Peyer's patch (tissue), 4 donors: ENCODE measurements at regions not wholly inside any gene's neighbourhood (a gene's known extent, or its start where the extent isn't known, plus 50 kb on each side); places are given as distances from the start of the nearest gene placed in this dataset.

Experiments
- DNase-seq, 3 donors: peaks; one replicate each; pipeline ENCODE4 v3.0.0-alpha.2; 2017 to 2019
- H3K27ac ChIP-seq, 4 donors: fragments of 200-600 bp; sonication (generic); one replicate each; pipeline ENCODE4 v1.5.1; 2016 to 2019
- H3K27me3 ChIP-seq, 2 donors: fragments of 200-600 bp; sonication (generic); one replicate each; pipeline ENCODE4 v1.5.1; 2019
- H3K36me3 ChIP-seq, 3 donors: fragments of 200-600 bp; sonication (generic); one replicate each; pipeline ENCODE4 v1.5.1; 2016 to 2019
- H3K4me1 ChIP-seq, 4 donors: fragments of 200-600 bp; sonication (generic); one replicate each; pipeline ENCODE4 v1.5.1; 2016 to 2019
- H3K4me3 ChIP-seq, 4 donors: fragments of 200-600 bp; sonication (generic); 1 replicate in 3 of 4; 2 replicates in 1 of 4; pipeline ENCODE4 v1.5.1; 2016 to 2019; ENCODE audit warnings: mild to moderate bottlenecking in 1 of 4
- H3K9me3 ChIP-seq, 4 donors: fragments of 200-600 bp; sonication (generic); one replicate each; pipeline ENCODE4 v1.5.1; 2016 to 2019; ENCODE audit warnings: mild to moderate bottlenecking in 1 of 4
- POLR2A ChIP-seq, 2 donors: fragments of 450-650 bp; IDR thresholded peaks; one replicate each; pipeline ENCODE4 v1.5.1; 2017; ENCODE audit warnings: antibody characterized with exemption in 2 of 2, mild to moderate bottlenecking in 2 of 2, moderate library complexity in 2 of 2
- TF ChIP-seq, protein P1 (sequence below), 6 experiments: fragments of 450-650 bp in 4 of 6; fragments of 200-600 bp in 2 of 6; sonication (generic) in 1 of 6; IDR thresholded peaks; one replicate each; pipeline ENCODE4 v1.5.1; 2017 to 2019; ENCODE audit warnings: antibody characterized with exemption in 6 of 6, mild to moderate bottlenecking in 3 of 6, moderate library complexity in 1 of 6

DNA sequence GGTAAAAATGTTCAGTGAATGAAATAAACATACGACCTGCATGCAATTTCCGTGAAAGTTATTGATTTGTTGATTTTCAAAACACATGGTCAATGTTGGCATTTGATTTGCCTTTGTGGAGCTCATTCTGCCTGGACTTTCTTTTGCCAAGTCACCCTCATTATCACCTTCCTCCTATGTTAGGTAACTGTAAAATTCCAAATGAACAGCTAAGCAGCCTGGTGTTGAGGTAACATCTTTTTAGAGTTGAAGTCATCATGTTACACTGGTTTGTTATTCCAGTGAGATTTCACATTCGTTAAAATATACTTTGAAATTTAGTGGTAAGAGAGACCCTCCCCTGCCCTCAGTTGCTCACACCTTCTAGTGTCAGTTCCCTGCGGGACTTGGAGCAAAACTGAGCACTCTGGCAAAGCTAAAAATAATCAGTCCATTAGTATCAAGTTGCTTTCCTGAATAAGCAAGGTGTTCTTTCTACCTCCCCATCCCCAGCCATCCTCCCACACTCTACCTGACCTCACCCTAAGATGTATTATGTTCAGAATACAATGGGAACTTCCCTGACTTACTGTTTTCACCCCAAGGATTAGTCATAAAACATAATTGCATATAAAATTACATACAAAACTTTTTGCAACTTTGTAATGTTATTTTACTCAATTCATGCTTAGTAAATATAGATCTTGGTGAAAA is 283.3 kb upstream of the SEMA3A start:
- H3K36me3 ChIP-seq: no peaks in the 10 kb centered on the region

GRCh38 chr7:84474436-84474835 is 279.8 kb upstream of the SEMA3A start:
- Histone ChIP-seq H3K36me3 (no peaks in the 10 kb centered on the region), H3K4me3 (no peak overlapping the region), H3K4me1 (no peaks in the 10 kb centered on the region), H3K27ac (no peak overlapping the region), H3K27me3 (no peaks in the 10 kb centered on the region), H3K9me3 (no peaks in the 10 kb centered on the region)
- TF ChIP-seq, protein P1, sequence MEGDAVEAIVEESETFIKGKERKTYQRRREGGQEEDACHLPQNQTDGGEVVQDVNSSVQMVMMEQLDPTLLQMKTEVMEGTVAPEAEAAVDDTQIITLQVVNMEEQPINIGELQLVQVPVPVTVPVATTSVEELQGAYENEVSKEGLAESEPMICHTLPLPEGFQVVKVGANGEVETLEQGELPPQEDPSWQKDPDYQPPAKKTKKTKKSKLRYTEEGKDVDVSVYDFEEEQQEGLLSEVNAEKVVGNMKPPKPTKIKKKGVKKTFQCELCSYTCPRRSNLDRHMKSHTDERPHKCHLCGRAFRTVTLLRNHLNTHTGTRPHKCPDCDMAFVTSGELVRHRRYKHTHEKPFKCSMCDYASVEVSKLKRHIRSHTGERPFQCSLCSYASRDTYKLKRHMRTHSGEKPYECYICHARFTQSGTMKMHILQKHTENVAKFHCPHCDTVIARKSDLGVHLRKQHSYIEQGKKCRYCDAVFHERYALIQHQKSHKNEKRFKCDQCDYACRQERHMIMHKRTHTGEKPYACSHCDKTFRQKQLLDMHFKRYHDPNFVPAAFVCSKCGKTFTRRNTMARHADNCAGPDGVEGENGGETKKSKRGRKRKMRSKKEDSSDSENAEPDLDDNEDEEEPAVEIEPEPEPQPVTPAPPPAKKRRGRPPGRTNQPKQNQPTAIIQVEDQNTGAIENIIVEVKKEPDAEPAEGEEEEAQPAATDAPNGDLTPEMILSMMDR (IDR thresholded peaks at IDR 0.05): no peak
- no peak for TF ChIP-seq POLR2A (IDR thresholded peaks at IDR 0.05)
- no peak for DNase-seq

More for the DNA sequence above, 283.3 kb upstream of the SEMA3A start:
- Histone ChIP-seq H3K9me3 (no peaks in the 10 kb centered on the region), H3K27ac (no peak overlapping the region), H3K27me3 (no peaks in the 10 kb centered on the region), H3K4me1 (no peaks in the 10 kb centered on the region), H3K4me3 (no peak overlapping the region)
- TF ChIP-seq POLR2A (IDR thresholded peaks at IDR 0.05): no peak
- TF ChIP-seq, protein P1 (IDR thresholded peaks at IDR 0.05): no peak
- DNase-seq: no peak

DNA sequence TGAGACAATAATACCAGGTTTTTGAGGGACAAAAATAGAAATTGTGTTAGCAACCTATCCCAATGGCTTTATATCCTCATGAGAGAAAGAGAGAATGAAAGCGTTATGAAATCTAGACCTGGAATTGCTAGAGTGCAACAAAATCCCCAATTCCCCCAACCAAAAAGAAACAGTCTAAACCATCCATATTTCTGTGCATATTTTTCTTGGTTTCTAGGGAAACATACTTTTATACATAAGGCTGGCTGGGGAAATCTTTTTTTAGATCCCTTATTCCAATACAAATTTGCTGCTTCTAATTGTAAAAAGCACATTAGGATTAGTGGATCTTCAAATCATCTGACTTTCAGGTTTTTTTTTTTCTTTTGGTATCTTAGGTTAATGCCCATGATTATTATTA is 277.0 kb upstream of the SEMA3A start:
- H3K27me3 ChIP-seq: no peaks in the 10 kb centered on the region
- DNase-seq: no peak
- H3K4me1 ChIP-seq: no peaks in the 10 kb centered on the region
- H3K36me3 ChIP-seq: no peaks in the 10 kb centered on the region
- no peaks in the 10 kb centered on the region for H3K9me3 ChIP-seq
- no peak overlapping the region for H3K4me3 ChIP-seq
- H3K27ac ChIP-seq: no peak overlapping the region
- TF ChIP-seq, protein P1 (IDR thresholded peaks at IDR 0.05): no peak
- TF ChIP-seq POLR2A (IDR thresholded peaks at IDR 0.05): no peak

- H3K27ac ChIP-seq: no peak overlapping the region
- TF ChIP-seq POLR2A (IDR thresholded peaks at IDR 0.05): no peak
- TF ChIP-seq, protein P1 (IDR thresholded peaks at IDR 0.05): no peak
Observed at GRCh38 chr7:84469034-84469433, 274.4 kb upstream of the SEMA3A start.

DNA sequence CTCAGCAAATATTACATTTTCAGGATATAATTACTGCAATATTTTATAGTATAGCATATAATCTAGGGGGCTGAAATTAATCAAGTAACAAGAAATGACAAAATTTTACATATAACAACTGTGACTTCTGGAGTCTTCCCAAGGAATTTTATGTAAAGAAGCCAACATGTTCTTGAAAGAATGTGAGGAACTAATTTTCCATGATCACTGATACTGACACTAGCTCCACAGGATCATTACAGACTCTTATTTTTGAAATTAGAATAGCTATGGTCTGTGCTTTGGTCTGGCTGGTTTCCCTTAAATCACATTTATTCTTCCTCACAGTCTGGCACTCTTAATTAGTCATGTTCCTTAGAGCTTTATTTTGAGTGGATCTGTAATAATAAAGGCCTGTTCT is 267.7 kb upstream of the SEMA3A start:
- no peak overlapping the region for H3K27ac ChIP-seq
- TF ChIP-seq, protein P1 (IDR thresholded peaks at IDR 0.05): no peak
- no peak for TF ChIP-seq POLR2A (IDR thresholded peaks at IDR 0.05)
- H3K4me3 ChIP-seq: no peak overlapping the region
- H3K4me1 ChIP-seq: no peaks in the 10 kb centered on the region
- DNase-seq: no peak
- H3K27me3 ChIP-seq: no peaks in the 10 kb centered on the region
- no peaks in the 10 kb centered on the region for H3K9me3 ChIP-seq
- no peaks in the 10 kb centered on the region for H3K36me3 ChIP-seq

More at GRCh38 chr7:84469034-84469433, 274.4 kb upstream of the SEMA3A start:
- Histone ChIP-seq H3K4me3 (no peak overlapping the region), H3K4me1 (no peaks in the 10 kb centered on the region), H3K27me3 (no peaks in the 10 kb centered on the region), H3K36me3 (no peaks in the 10 kb centered on the region), H3K9me3 (no peaks in the 10 kb centered on the region)
- no peak for DNase-seq
